ENCODE measurements at regions not wholly inside any gene's neighbourhood (a gene's known extent, or its start where the extent isn't known, plus 50 kb on each side); places are given as distances from the start of the nearest gene placed in this dataset.
"Not testable (repeated sequence)": the region's sequence is repeated elsewhere in the genome, so short reads cannot be mapped to it uniquely, and the experiment has no call there.

DNA sequence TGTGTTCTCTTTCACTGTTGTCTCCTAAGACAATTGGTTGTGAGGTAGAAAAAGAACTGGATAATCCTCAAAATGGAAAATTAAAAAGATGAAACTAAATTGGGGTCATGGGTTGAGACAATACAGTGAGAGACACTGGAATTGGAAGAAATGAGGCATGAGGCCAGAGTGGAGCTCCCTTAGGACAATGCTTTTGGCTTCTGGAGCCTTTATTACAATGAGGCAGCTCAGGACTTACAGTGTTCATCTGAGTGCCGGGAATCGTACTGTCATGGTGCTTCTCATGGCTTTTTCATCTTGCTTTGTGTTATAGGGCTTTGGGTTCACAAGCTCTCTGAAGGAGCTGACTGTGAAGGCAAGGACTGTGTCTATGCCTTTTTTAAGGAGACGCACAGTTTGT, 293.5 kb downstream of the SOX2 start:
- DNase-seq: no peak

DNA sequence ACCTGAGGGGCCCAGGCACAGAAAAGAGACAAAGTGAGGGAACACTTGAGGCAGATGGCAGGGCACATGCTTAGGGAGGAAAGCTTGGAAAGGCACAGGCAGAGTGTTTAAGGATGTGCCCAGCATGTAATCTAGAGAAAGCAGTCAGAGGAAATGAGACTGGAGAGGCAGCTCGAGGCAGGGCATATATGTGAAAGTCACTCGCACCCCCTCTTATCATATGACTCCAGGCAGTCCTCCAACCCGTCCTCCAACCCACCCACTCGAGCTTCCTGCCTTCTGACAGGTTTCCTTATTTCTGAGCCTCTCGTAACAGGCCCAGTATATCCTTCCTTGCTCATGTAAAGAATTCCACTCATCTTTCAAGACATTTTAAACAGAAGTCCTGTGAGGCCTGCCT, 294.0 kb downstream of the SOX2 start:
- no peak for DNase-seq

DNA sequence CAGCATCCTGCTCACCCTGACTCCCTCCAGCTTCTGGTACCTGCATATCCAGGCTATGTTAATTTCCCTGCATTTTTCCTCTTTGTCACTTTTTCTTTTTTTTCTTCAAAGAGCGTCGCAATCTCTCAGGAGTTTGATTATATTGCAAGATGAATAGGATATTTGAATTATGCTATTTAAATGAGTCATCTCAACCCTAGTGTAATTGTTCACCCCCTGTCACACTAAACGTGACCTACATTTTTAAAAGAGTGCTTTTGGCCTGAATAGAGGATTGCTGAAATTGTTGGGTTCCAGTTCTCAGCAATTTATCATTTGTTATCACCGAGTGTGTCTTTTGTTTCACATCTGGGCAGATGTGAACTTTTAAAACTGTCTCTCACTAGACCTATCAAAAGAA, 294.7 kb downstream of the SOX2 start:
- no peak for DNase-seq

DNA sequence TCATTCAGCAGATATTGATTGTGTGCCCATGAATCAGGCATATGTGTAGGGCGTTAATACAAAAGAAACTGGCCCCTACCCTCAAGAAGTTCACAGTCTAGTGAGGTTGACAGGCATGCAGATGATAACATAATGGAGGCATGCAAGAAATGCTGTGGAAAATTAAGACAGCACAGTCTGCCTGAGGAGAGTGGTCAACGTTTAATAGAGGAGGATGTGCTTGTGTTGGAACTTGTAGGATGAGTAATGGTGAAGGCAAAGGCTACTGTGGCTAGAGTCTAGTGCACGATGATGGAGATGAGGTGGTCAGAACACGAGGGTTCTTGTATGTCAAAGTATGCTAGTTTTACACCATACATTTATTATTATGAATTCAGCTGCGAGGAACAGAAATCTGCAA, 295.7 kb downstream of the SOX2 start:
- no peak for DNase-seq

DNA sequence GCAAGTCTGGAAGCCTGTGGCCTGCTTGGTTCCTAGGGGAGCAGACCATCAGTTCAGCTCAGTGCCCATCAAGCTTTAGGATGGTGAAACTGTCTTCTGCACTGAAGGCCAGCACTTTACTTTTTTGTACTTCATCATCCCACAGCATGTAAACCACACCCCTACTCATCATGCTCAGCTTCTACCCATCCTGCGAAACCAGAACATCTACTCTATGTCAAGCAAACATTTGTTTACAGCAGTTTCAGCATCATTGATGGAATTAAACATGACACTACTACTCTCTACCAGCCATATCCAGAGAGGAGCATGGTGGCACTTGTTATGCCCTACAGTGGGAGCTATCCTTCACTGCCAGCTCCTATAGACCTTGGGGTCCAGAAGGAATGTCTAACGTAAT, 306.6 kb downstream of the SOX2 start:
- no peak for DNase-seq

DNA sequence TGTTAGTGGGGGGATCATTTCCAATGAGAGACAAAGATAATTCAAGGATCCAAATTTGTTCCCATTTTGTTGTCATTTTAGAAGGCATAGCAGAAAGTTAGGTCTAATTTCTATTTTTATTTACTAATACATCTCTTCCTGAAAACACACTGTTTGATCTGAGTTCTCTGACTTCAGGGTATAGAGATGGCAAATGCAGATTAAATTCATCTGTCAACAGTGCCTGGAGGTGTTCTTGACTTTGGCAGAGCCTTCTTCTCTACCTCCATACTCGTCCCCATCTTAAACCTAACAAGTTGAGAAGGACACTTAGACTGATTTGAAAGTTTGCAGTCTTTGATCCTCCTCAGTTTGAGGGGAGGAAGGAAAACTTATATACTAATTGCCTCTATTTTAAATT, 308.2 kb downstream of the SOX2 start:
- DNase-seq: no peak

DNA sequence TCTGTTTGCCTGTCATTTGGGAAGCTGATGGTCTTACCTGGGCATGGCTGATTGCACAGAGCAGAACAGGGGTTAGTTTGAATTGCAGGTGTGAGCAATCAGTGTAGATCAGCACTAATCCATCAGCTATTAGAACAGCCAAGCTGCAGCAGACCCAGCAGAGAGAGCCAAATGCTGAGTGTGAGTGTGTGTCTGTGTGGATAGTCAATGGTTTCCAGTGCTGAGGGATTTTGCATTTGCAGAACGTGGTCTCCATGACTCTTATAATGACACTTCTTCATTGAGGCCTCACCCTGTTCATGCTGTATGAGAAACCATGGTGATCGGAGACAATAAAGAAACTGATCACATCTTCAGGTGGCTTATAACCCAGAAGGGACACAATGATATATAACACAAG, 312.1 kb downstream of the SOX2 start:
- DNase-seq: no peak

DNA sequence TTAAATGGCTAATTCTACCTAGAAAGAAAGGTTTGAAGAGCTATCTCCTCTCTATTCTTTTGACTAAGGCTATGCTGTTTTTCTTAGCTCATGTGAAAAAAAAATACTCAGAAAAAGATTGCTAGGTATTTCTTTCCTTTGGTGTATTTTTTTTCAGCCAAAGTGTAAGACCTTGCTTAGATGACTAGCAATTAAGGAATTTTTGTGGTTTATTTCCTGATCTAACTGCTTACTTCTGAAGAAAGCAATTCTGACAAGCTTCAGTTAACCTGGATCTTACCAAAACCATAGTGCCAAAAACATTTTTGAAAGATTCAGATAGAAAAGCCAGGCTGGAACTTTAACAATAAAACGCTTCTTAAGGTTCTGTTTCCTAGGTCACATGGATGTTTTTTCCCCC, 315.6 kb downstream of the SOX2 start:
- DNase-seq: no peak

DNA sequence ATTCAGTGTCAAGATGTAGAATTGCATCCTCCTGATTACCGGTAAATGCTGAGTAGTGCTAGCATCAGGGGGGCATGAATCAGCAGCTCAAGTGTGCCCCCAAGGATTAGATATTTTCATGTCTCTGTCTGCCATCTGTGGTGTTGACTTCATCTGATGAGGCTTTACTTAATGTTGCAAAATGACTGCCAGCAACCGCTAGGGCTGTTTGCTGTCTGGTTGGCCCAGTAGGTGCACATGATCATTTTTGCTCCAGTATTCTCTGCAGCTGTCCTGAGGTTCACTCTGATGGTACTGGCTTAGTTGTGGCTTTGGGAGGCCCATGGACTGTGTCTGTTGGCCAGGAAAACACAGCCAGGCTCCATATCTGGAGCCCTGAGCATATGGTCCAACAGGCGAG, 316.4 kb downstream of the SOX2 start:
- no peak for DNase-seq

DNA sequence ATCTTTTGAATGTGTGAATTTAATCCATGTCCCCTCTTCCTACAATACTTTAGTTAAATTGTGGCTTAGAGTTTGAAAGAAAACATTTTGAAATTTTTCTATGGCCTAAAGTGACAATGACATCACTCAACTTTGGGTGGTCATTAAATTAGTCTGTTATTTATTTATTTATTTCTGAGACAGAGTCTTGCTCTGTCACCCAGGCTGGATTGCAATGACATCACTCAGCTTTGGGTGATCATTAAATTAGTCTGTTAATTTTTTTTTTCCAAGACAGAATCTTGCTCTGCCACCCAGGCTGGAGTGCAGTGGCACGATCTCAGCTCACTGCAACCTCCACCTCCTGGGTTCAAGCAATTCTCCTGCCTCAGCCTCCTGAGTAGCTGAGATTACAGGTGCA, 322.5 kb downstream of the SOX2 start:
- not testable (repeated sequence) for DNase-seq

DNA sequence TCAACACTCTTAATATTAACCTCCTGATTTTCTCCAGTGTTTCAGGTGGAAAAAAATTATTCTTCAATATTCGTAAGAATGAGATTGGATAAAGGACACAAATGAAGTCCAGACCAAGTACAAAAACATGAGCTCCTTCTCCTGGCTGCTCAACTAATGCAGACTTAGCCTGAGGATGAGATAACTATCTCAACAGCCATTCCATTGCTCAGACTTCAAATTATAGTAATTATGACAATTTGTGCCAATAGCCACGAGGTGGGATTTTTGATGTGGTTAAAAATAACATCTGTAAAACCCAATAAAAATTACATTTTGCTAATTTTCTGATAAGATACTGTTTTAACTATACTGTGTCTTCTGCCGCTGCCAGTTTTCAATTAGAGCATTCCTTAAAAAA, 323.6 kb downstream of the SOX2 start:
- DNase-seq: no peak

DNA sequence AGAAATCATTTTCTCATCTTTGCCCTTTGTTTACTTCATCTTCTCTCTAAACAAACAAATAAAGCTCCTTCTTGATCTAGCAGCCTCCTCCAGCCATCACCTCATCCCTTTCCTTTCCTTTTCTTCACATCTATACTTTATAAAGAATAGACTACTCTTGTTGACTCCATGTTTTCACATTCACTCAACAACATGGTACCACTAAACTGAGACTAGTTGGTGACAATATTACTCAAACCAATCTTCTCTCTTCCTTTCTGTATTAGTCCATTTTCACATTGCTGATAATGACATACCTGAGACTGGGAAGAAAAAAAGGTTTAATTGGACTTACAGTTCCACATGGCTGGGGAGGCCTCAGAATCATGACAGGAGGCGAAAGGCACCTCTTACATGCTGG, 324.7 kb downstream of the SOX2 start:
- no peak for DNase-seq

DNA sequence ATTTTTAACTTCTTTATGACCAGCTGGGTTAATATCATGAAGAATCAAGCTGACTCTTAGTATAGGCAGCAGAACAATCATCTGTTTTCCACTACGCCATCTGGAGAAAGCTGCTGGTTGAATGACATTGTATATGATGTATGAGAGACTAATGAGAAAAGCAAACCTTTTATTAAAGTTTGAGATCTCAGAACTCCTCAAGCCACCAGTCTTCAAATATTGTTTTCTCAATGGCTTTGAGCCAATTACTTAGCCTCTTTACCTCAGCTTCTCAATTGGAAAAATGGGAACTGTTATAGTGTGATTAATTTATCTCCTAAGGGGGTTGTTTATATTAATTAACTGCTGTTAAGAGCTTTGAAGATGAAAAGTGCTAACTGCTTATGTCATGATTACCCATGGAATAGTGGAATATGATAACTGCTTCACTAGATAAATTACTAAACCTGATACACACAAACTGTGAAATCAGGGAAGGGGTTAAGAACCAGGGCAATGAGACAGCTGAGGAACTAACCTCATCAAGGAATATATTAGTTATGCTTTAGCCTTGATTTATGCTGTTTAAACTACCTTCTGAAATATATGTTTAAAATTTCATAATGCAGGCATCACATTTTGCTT, 330.1 kb downstream of the SOX2 start:
- DNase-seq: no peak

DNA sequence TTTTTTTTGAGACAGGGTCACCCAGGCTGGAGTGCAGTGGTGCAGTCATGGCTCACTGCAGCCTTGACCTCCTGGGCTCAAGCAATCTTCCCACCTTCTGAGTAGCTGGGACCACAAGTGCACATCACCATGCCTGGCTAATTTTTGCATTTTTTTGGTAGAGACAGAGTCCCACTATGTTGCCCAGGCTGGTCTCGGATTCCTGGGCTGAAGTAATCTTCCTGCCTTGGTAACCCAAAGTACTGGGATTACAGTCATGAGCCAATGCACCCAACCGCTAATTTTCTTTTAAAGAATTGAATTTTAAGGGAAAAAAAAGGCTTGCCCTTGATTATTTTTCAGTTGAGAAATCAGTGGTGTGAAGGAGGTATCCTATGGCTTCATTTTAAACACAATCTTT, 334.0 kb downstream of the SOX2 start:
- no peak for DNase-seq

DNA sequence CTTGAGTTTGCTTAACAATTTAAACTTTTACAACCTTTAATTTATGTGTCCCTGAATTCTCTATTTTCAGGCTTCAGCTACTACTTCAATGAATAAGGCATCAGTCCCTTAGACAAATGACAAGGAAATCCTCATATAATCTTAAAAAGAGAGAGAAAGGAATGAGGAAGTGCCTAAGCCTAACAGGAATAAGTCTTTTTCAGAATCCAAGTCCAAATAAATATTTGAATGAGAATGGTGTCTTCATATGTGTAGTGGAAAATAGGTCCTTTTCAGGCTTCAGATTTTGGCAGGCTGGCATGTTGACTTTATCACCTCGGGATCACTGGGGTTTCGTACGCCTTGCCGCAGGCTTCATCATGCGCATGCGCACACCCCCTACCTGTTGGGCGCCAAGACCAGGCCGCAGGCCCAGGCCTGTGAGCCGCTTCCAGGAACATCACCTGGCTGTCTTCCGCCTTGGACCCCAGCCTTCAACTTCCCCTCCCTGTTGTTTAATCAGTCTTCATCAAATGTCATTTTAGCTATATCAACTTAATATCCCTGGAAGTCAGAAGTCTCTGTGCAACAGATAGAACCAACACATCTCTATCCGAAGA, 334.5 kb downstream of the SOX2 start:
- DNase-seq: no peak

DNA sequence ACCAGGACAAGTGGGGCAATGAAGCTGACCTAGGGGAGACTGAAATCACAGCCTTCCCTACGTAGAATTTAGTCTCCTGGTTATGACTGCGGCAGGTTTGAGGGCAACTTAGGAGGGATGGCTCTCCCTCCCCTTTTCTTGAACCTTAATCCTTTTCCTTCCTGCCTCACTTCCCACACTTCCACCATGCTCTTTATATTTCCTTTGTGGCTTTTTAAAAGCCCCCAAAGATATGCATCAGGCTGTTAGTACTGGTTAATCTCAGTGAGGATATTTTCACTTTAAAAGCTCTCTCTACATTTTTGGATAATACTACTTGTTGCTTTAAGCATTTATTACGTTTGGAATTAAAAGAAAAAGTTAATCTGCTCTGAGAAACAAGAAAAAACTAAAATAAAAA, 339.2 kb downstream of the SOX2 start:
- DNase-seq: no peak

DNA sequence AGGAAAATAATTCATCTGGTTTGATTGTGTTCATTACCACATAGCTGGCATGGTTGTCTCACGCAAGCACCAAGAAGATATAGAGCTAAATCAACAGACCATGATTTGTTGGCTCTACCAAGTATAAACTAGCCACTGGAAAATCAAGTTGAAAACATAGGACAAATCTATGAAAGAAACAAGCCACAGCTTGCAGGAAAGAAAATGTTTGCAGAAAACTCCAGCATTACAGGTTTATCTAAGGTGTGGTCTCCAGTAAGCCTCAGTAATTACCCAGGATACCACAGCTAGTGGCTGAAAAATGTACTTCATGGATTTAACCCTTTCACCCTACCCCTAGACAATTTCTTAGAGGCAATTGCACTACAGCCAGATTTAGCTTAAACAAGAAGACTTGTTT, 340.6 kb downstream of the SOX2 start:
- no peak for DNase-seq

DNA sequence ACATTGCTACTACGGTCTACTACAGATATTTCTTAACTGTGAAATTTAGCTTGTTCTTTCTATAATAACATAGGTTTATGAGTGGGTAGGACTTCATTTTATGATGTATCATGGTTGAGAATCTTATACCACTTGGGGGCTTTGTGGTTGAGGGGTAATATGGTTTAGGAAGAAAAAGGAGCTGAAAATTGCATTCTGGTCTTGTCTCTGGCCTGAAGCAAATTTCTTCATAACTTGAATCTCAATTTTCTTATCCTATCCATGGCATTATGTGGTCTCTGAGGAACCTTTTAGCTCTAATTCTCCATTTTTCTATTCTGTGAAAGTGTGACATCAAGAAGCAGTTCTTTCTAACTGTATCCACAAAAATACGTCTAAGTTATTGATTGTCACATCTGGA, 341.0 kb downstream of the SOX2 start:
- no peak for DNase-seq

DNA sequence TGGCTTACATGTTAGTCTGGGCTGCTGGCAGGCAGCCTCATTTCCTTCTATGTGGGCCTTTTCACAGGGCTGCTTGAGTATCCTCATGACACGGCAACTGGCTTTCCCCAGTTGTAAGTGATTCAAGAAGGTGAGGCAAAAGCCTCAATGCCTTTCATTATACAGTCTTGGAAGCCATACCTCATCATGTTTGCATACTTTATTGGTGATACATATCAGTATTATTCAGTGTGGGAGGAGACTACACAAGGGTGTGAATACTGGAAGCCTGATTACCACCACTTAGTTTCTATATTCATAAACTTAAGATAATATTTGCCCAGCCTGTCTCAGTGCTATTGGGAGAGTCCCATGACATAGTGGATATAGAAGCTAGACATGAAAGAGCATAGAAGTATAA, 346.8 kb downstream of the SOX2 start:
- DNase-seq: no peak

DNA sequence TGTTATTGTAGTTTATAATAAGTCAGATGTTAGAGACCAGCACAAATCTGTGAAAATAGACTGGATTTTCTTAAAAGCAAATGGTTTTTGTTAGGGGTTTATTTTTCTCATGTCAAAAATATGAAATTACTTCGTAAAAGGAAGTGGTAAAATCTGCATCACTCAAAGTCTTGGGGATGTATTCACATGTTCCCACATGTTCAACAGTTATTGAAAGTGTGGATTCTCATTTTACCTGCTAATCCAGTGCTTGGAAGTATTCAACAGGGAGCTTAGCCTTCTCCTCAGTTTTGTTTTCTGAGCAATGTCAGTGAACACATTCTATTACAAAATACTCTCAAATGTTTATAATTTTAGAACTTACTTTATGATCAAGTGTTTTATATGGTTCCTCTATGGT, 352.0 kb downstream of the SOX2 start:
- DNase-seq: no peak

DNA sequence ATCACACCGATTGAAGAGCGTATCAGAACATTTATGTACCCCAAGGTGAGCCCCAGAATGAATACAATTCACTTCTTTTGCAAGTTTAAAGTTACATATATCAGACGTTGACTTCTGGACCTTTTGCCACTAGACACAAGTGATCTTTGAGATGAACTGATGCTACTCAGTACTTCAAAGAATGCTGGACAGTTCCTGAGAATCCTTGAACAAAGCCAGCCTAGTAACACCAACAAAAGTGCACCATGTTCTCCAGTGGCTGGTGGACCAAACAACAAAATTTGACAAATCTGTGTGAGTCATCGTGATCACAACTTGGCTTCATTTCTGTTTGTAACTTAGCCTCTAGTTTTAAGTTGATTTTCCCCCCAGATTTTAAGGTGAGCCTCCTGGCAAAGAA, 355.7 kb downstream of the SOX2 start:
- no peak for DNase-seq

DNA sequence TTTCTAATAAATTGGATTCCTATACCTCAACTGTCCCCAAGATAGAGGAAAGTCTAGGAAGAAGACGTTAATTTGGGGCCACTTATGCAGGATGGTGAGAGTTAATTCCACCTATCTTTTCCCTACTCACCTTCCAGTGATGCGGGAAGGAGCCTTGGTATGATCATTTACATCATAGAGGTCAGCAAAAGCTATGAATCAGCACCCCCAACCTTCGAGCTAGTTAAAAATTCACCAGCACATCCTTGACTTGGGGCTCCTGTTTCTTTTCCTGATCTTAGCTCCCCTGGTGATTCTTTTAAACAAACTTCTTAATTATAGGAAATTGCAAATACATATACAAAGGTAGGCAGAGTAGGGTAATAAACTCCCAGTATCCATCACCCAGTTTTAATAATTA, 366.6 kb downstream of the SOX2 start:
- no peak for DNase-seq

DNA sequence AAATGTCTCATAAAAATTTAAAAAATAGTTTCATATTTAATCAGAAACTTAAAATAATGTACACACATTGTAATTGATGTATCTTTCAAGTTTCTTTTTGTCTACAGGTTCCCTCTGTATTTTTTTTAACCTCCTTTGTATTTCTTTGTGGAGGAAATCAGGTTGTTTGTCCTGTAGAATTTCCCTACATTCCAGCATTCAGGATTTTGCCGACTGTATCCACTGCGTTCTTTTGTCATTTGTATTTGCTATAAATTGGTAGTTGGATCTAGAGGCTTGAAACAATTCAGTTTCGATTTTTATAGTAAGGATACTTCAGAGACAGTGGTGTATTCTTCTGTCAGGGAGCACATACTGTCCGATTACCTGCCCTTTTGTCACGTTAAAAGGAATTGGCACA, 367.2 kb downstream of the SOX2 start:
- DNase-seq: no peak

DNA sequence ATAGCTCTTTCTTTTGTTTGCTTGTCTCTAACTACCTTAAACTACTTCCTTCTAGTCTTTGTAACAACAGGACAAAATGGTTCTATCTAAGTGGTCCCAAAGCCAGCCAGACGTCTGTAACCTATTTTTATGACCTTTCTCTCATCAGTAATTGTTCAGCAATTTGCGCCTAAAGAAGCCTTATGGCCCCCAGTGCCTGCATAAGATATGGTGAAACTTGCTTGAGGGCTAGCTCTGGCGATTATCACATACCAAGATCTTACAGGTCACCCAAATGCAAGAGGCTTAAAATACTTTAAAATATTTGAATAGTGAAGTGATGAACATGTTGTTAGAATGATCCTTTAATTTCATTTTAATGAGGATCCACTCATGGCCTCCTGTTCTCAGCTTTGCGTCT, 369.4 kb downstream of the SOX2 start:
- no peak for DNase-seq

DNA sequence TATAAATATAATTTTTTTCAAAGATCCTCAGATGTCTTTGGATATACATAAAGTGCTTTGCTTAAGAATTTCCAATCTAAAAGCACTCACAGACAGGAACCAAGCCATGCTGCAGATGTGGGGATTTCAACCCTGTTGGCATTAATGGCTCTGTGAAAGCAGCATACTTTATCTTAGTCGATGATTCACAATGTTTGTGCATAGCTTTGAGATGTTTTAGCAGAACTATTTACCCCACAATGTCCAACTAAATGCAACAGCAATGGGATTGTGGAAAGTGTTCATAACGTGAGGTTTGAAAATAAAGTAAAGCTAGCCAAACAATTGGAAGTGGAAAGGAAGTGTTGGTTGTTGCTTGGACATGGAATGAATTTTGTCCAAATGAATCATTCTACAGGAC, 371.4 kb downstream of the SOX2 start:
- DNase-seq: no peak

Measured in stimulated activated naive CD4-positive, alpha-beta T cell treated with Interleukin-2 at 50 U/mL for 16 hours (primary cell).